ENCODE measurements at regions not wholly inside any gene's neighbourhood (a gene's known extent, or its start where the extent isn't known, plus 50 kb on each side); places are given as distances from the start of the nearest gene placed in this dataset.
"Not testable (repeated sequence)": the region's sequence is repeated elsewhere in the genome, so short reads cannot be mapped to it uniquely, and the experiment has no call there.

DNA sequence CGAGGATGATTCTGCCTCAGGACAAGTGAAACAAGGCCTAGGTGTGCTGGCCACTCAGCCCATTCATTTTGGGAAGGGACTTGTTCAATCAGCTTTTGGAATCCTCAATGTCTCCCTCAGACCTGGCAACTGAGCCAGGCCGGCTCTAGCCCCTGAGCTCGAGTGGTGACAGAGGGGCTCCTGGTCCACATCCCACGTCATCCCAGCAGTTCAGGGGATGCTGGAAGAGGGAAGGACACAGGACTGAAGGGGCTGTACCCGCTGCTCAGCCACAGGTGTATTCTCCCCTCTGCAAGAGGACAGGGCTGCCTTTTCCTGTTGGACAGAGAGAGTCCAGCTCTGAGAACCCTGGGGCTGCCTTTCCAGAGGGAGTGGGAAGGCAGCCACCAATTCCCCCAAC lies 244.6 kb upstream of the SFSWAP start:
- in situ Hi-C loops (cut with HindIII; ENCODE audit: low pct_unique_long_range_greater_than_20kb, low sequenced_read_pairs) = no loop called here

DNA sequence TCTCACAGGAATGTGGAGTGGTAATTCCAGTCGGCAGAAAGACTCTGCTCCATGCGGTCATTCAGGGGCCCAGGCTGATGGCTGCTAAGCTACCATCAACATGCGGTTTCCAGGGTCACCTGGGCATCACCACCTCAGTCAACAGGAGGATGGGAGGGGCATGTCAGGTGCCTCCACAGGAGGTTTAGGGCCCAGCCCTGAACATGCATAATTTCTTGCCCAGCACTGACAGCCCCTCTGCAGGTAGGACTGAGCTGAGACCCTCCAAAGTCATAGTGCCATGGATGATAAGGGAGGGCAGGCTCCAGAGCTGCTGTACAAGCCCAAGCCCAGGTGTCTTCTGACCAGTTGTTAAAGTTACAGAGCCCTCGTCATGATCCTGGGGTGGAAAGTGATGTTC lies 244.0 kb upstream of the SFSWAP start:
- DNase-seq (ENCODE audit: low read depth, low spot score) = no peak
- in situ Hi-C loops (cut with HindIII; ENCODE audit: low pct_unique_long_range_greater_than_20kb, low sequenced_read_pairs) = no loop called here

More for the DNA sequence above, 244.6 kb upstream of the SFSWAP start:
- DNase-seq (ENCODE audit: low read depth, low spot score) = no peak

- DNase-seq (ENCODE audit: low read depth, low spot score) = no peak
Observed at GRCh38 chr12:131468206-131468605, 242.7 kb upstream of the SFSWAP start.

GRCh38 chr12:131469945-131470344 lies 240.9 kb upstream of the SFSWAP start:
- DNase-seq (ENCODE audit: low read depth, low spot score); in situ Hi-C loops (cut with HindIII; ENCODE audit: low pct_unique_long_range_greater_than_20kb, low sequenced_read_pairs): not testable (repeated sequence)

More at GRCh38 chr12:131468206-131468605, 242.7 kb upstream of the SFSWAP start:
- in situ Hi-C loops (cut with HindIII; ENCODE audit: low pct_unique_long_range_greater_than_20kb, low sequenced_read_pairs) = no loop called here

DNA sequence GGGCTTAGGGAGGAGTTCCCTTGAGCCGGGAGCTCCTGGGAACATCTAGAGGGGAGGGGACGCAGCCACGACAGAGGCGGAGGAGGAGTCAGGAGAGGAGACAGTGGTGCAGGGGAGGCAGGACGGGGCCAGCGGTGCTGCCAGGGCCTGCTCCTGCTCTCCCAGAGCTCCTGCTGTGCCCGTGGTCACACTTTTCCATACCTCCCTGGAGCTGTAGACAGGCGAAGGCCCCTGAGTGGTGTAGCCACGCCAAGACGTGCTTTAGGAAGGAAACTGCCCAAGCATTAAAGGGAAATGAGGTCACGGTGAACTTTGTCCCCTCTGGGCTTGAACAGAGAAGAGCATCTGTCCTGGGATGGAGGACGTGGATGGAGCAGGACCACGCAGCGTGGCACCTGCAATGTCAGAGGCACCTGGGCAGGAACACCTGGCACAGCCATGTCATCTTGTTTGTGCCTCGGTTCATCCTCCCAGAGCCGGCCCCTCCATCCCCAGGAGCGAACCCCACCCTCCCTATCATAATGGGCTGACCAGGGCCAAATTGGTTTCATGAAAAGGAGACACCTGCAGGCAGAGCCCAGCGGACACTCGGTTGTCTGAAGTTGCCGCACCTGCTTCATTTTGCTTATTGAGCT lies 239.5 kb upstream of the SFSWAP start:
- DNase-seq (ENCODE audit: low read depth, low spot score) = no peak
- in situ Hi-C loops (cut with HindIII; ENCODE audit: low pct_unique_long_range_greater_than_20kb, low sequenced_read_pairs) = no loop called here

GRCh38 chr12:131471946-131472732 lies 238.8 kb upstream of the SFSWAP start:
- no peak for DNase-seq (ENCODE audit: low read depth, low spot score)
- in situ Hi-C loops (cut with HindIII; ENCODE audit: low pct_unique_long_range_greater_than_20kb, low sequenced_read_pairs) = no loop called here

DNA sequence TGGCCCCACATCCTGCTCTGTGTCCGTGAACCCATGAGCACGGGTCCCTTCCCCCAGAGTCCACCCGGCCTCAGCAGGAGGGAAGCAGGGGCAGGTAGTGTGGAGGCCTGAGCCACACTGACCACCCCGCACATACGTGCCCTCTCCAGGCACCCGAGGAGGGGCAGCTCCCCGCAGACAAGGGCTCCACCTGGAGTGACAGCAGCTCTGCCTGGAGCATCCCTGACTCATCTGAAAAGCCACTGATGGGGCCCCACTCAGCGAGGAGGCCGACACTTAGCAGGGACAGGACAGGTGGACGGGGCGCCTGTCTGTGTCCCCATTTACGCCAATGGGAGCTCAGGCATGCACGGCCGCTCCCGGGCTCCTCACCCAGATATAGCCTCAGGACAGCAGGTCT lies 237.6 kb upstream of the SFSWAP start:
- in situ Hi-C loops (cut with HindIII; ENCODE audit: low pct_unique_long_range_greater_than_20kb, low sequenced_read_pairs) = no loop called here
- DNase-seq (ENCODE audit: low read depth, low spot score) = no peak

DNA sequence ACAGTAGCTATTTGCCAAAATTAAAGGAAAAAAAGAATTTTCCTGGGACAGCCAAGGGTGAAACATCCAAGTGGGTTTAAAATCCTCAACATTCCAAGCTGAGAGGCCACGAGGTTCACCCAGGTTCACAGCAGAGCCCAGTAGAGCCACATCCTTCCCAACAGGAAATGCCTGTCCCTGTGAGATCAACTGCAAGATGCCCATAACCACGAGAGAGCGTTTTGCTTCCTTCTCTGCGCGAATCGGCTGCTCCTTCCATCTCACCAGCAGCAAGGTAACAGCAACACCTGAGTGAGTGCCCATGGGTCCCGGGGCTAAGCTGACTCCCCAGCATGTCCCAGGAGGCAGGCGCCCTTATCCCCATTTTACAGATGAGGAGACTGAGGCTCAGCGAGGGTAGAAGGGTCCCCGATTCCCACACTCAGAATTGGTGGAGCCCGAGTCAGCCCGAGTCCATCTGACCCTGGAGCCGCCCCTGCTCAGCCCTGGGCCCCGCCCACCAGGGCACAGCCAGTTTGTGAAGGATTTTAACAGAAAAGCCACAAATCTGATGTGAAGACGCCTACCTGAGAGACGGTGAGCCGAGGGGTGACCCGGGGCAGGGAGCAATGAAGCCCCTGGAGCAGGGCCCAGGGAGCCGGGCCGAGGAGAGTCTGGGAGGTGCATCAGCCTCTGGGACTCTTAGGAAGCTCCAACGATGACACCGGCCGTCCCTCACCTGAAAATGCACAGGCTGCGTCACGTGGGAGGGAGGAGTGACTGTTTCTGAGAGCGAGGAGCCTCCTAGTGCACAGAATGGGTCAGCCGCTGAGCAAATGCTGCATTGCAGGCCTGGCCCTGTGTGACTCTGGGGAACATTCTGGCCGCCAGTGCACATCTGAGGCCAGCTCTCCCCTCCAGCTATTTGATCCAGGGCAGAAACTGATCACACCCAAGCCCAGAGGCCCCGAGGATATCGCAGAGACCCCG lies 236.9 kb upstream of the SFSWAP start:
- no peak for DNase-seq (ENCODE audit: low read depth, low spot score)
- in situ Hi-C loops (cut with HindIII; ENCODE audit: low pct_unique_long_range_greater_than_20kb, low sequenced_read_pairs) = no loop called here

DNA sequence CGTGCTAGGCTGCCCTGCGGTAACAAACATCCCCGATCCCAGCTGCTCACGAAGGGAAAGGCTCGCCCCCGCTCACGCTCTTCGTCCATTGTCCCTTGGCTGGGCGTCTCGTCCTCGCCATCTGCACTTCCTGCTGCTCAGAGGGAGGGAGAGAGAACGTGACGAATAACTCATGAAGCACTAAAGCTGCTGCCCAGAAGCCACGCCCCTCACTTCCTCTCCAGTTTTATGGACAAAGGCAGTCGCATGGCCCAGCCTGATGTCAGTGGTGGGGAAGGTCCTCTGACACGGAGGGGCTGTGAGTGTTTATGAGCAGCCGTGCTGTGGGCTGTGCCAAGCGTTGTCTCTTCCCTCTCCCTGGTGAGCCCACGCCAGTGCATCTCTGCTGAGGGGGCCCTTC lies 235.9 kb upstream of the SFSWAP start:
- DNase-seq (ENCODE audit: low read depth, low spot score); in situ Hi-C loops (cut with HindIII; ENCODE audit: low pct_unique_long_range_greater_than_20kb, low sequenced_read_pairs): not testable (repeated sequence)

GRCh38 chr12:131477613-131478012 lies 233.3 kb upstream of the SFSWAP start:
- in situ Hi-C loops (cut with HindIII; ENCODE audit: low pct_unique_long_range_greater_than_20kb, low sequenced_read_pairs) = no loop called here
- DNase-seq (ENCODE audit: low read depth, low spot score) = no peak

DNA sequence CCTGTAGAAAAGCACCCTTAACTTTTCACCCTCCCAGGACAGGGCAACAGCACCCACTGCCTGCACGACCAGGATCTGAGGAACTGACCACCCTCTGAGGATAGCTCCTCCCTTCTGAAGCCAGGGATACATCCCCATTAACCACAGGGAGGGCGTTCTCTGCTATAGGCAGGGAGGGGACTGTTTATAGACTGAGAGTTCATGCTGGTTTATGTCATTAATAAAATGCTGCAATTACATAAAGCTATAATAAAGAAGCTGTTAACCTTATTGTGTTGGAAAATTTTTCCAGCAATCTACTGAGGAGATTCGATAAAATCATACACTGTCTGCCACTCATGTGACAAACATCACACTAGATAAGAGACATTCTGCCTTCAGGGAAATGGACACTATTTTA lies 232.4 kb upstream of the SFSWAP start:
- in situ Hi-C loops (cut with HindIII; ENCODE audit: low pct_unique_long_range_greater_than_20kb, low sequenced_read_pairs) = no loop called here
- DNase-seq (ENCODE audit: low read depth, low spot score) = no peak

GRCh38 chr12:131482199-131482598 lies 228.7 kb upstream of the SFSWAP start:
- no peak for DNase-seq (ENCODE audit: low read depth, low spot score)
- in situ Hi-C loops (cut with HindIII; ENCODE audit: low pct_unique_long_range_greater_than_20kb, low sequenced_read_pairs) = no loop called here

DNA sequence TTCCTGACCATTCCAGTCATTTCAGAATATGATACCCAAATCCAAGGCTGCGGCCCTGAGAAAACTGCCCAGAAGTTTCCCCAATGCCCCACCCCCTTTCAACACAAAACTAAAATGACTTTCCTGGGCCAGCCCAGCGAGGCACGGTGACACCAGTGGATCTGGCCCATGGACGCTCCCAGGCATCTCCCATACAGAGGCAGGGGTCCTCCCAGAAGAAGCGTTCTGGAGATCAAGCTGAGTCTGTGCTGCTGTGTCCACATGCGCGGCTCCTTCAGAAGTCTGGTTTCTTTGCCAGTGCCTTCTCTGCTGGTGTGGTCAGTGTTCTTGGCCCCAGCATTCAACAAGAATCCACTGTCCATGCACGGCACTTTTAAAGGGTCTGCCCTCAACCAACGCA lies 228.2 kb upstream of the SFSWAP start:
- DNase-seq (ENCODE audit: low read depth, low spot score) = no peak
- in situ Hi-C loops (cut with HindIII; ENCODE audit: low pct_unique_long_range_greater_than_20kb, low sequenced_read_pairs) = no loop called here

GRCh38 chr12:131486451-131487230 lies 224.2 kb upstream of the SFSWAP start:
- no peak for DNase-seq (ENCODE audit: low read depth, low spot score)
- in situ Hi-C loops (cut with HindIII; ENCODE audit: low pct_unique_long_range_greater_than_20kb, low sequenced_read_pairs) = no loop called here

DNA sequence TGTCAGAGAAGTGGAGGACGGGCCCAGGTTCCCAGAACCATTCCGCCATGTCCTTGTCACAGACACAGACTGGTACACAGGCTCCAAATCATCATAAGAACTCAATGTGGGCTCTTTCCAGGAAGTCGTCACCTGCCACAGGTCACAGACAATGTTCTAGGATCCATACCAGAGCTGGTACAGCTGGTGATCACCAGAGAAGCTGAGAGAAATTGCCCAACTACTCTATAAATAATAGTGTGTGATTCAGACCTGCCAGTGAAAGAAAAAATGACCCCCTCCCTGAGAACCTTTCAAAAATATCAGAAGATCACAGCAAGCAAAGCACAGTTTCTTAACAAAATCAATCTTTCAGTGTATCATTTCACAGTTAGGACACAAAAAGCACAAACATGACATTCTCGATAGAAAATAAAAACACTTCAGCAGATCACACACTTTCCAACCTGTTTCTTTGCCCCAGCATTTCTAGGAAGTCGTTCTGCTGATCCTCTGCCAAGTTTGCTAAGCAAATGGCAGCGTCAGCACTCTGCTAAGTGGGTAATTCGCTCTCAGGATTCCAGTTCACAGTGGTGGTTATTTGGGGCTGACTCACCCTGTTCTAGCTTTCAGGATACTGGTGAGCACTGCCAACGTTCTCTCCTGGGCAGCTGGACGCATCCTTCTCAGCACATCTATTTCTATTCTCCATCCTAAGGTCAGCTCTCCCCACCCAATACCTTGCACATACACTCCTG lies 223.3 kb upstream of the SFSWAP start:
- DNase-seq (ENCODE audit: low read depth, low spot score) = no peak
- in situ Hi-C loops (cut with HindIII; ENCODE audit: low pct_unique_long_range_greater_than_20kb, low sequenced_read_pairs) = no loop called here

DNA sequence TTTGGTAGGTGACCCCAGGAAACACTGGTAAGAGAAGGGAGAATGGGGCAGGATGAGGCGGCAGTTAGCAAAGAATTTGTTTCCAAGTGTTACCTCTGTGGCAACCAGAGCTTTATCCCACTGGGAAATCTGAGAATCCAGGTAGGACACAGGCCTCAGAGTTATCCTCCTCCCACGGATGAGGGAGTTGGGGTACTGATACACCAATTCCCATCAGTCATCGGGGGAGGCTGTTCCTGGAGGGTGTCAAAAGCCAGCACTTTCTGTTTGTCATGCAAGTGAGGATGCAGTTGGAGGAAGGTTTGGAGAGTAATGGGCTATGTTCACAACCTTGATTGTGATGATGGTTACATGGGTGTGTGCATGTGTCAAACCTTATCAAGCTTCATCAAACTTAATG lies 221.2 kb upstream of the SFSWAP start:
- DNase-seq (ENCODE audit: low read depth, low spot score) = no peak
- in situ Hi-C loops (cut with HindIII; ENCODE audit: low pct_unique_long_range_greater_than_20kb, low sequenced_read_pairs) = no loop called here

DNA sequence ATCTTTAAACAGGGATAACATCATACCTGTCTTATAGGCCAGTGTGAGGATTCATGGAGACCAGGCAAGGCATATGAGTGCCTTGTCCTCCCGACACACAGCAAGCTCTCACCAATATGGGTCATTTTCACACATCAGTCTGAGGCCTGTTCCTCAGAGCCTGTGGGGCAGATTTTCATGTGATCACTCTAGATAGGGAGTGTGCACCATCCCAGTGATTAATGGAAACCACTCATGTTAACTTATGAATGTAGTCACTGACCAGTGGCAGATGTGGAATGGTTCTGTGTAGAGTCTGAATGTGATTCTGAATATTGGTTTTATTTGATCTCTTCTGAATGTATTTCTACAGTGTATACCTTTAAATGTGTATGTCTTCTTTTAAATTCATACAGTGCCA lies 219.7 kb upstream of the SFSWAP start:
- in situ Hi-C loops (cut with HindIII; ENCODE audit: low pct_unique_long_range_greater_than_20kb, low sequenced_read_pairs) = no loop called here
- DNase-seq (ENCODE audit: low read depth, low spot score) = no peak

Measured in SK-MEL-5 (cell line).